HG03025 (cell line): ENCODE measurements at regions not wholly inside any gene's neighbourhood (a gene's known extent, or its start where the extent isn't known, plus 50 kb on each side); places are given as distances from the start of the nearest gene placed in this dataset.

Source experiments
- ATAC-seq: cut with Tn5 transposase; IDR thresholded peaks from one replicate; pipeline ENCODE4 v1.9.1; 2021; ENCODE audit warnings: mild to moderate bottlenecking, moderate library complexity; ENCODE audit not compliant: unreplicated experiment, low FRiP score

- ATAC-seq, result no peak
These were observed 58.5 kb downstream of the PSMG1 start for GRCh38 chr21:39124681-39125251.

GRCh38 chr21:39123375-39123774 is 59.9 kb downstream of the PSMG1 start:
- no peak for ATAC-seq

- no peak for ATAC-seq
These were observed 61.5 kb downstream of the PSMG1 start for GRCh38 chr21:39121600-39122355.

GRCh38 chr21:39120876-39121599 is 62.2 kb downstream of the PSMG1 start:
- no peak for ATAC-seq

- no peak for ATAC-seq
These were observed 63.4 kb downstream of the PSMG1 start for GRCh38 chr21:39119891-39120290.

GRCh38 chr21:39118604-39119215 is 64.5 kb downstream of the PSMG1 start:
- no peak for ATAC-seq

- no peak for ATAC-seq
These were observed 65.2 kb downstream of the PSMG1 start for GRCh38 chr21:39118061-39118460.

- ATAC-seq, result no peak
These were observed 65.7 kb downstream of the PSMG1 start for GRCh38 chr21:39117440-39117970.

- ATAC-seq, result no peak
These were observed 66.4 kb downstream of the PSMG1 start for GRCh38 chr21:39116761-39117439.

GRCh38 chr21:39115576-39116235 is 67.5 kb downstream of the PSMG1 start:
- no peak for ATAC-seq

- no peak for ATAC-seq
These were observed 68.2 kb downstream of the PSMG1 start for GRCh38 chr21:39114871-39115575.

- no peak for ATAC-seq
These were observed 71.2 kb downstream of the PSMG1 start for GRCh38 chr21:39111931-39112550.

GRCh38 chr21:39110431-39110830 is 72.8 kb downstream of the PSMG1 start:
- no peak for ATAC-seq

- no peak for ATAC-seq
These were observed 73.5 kb downstream of the PSMG1 start for GRCh38 chr21:39109596-39110210.

- no peak for ATAC-seq
These were observed 74.1 kb downstream of the PSMG1 start for GRCh38 chr21:39109163-39109530.

- ATAC-seq, result no peak
These were observed 74.7 kb downstream of the PSMG1 start for GRCh38 chr21:39108291-39109162.

GRCh38 chr21:39107739-39108138 is 75.5 kb downstream of the PSMG1 start:
- no peak for ATAC-seq
